ENCODE measurements at regions not wholly inside any gene's neighbourhood (a gene's known extent, or its start where the extent isn't known, plus 50 kb on each side); places are given as distances from the start of the nearest gene placed in this dataset.

- DNase-seq: no peak
Measured at GRCh38 chr2:67476809-67477790, 80.0 kb downstream of the ETAA1 start.

GRCh38 chr2:67479261-67479660, 82.1 kb downstream of the ETAA1 start:
- Mint-ChIP-seq H3K9me3 (peaks cover 39% of the 10 kb centered on the region), H3K36me3 (ENCODE audit: low read depth) (peaks cover 4% of the 10 kb centered on the region), H3K27me3 (ENCODE audit: low read depth, poor library complexity) (no peaks in the 10 kb centered on the region), H3K4me3 (no peak overlapping the region), H3K4me1 (peaks cover 25% of the 10 kb centered on the region), H3K27ac (no peak overlapping the region)
- no peak for DNase-seq
- no peak for TF ChIP-seq CTCF (IDR thresholded peaks at IDR 0.05)

More at GRCh38 chr2:67476809-67477790, 80.0 kb downstream of the ETAA1 start:
- no peaks in the 10 kb centered on the region for H3K36me3 Mint-ChIP-seq (ENCODE audit: low read depth)
- H3K4me1 Mint-ChIP-seq: peaks cover 25% of the 10 kb centered on the region
- peak; percentile 37 for TF ChIP-seq CTCF (IDR thresholded peaks at IDR 0.05)
- H3K4me3 Mint-ChIP-seq: no peak overlapping the region
- peaks cover 24% of the 10 kb centered on the region for H3K9me3 Mint-ChIP-seq
- peaks cover 5% of the 10 kb centered on the region for H3K27me3 Mint-ChIP-seq (ENCODE audit: low read depth, poor library complexity)
- H3K27ac Mint-ChIP-seq: no peak overlapping the region

GRCh38 chr2:67485431-67485830, 88.3 kb downstream of the ETAA1 start:
- TF ChIP-seq CTCF (IDR thresholded peaks at IDR 0.05): no peak
- H3K9me3 Mint-ChIP-seq: peaks cover 30% of the 10 kb centered on the region
- DNase-seq: no peak
- H3K4me1 Mint-ChIP-seq: peaks cover 8% of the 10 kb centered on the region
- no peak overlapping the region for H3K4me3 Mint-ChIP-seq
- peaks cover 4% of the 10 kb centered on the region for H3K36me3 Mint-ChIP-seq (ENCODE audit: low read depth)
- no peaks in the 10 kb centered on the region for H3K27me3 Mint-ChIP-seq (ENCODE audit: low read depth, poor library complexity)
- H3K27ac Mint-ChIP-seq: no peak overlapping the region

GRCh38 chr2:67486041-67486796, 89.1 kb downstream of the ETAA1 start:
- Mint-ChIP-seq H3K9me3 (peaks cover 22% of the 10 kb centered on the region), H3K4me1 (peaks cover 8% of the 10 kb centered on the region), H3K27ac (no peak overlapping the region), H3K27me3 (ENCODE audit: low read depth, poor library complexity) (no peaks in the 10 kb centered on the region), H3K4me3 (no peak overlapping the region), H3K36me3 (ENCODE audit: low read depth) (peaks cover 4% of the 10 kb centered on the region)
- no peak for TF ChIP-seq CTCF (IDR thresholded peaks at IDR 0.05)
- DNase-seq: no peak

- no peak overlapping the region for H3K4me3 Mint-ChIP-seq
- peak overlapping the region; percentile 37 for H3K27ac Mint-ChIP-seq
- no peak for DNase-seq
Measured at GRCh38 chr2:67487993-67488392, 90.9 kb downstream of the ETAA1 start.

More at GRCh38 chr2:67487993-67488392, 90.9 kb downstream of the ETAA1 start:
- Mint-ChIP-seq H3K9me3 (peaks cover 9% of the 10 kb centered on the region), H3K36me3 (ENCODE audit: low read depth) (peaks cover 4% of the 10 kb centered on the region), H3K27me3 (ENCODE audit: low read depth, poor library complexity) (no peaks in the 10 kb centered on the region), H3K4me1 (peaks cover 10% of the 10 kb centered on the region)
- TF ChIP-seq CTCF (IDR thresholded peaks at IDR 0.05): no peak

All from nephron progenitor cell (in vitro differentiated cells).